NB4 (cell line): ENCODE measurements at regions not wholly inside any gene's neighbourhood (a gene's known extent, or its start where the extent isn't known, plus 50 kb on each side); places are given as distances from the start of the nearest gene placed in this dataset.

ENCODE experiments used
- CTCF ChIP-seq: IDR thresholded peaks from one replicate; pipeline ENCODE4 v1.5.1; 2012; ENCODE audit warnings: low read depth, low read length
- MAX ChIP-seq: IDR thresholded peaks from 2 replicates; pipeline ENCODE4 v1.6.1; 2011; ENCODE audit warnings: low read depth, low read length
- MYC ChIP-seq: IDR thresholded peaks from 2 replicates; pipeline ENCODE4 v1.6.1; 2011; ENCODE audit warnings: low read depth, low read length
- POLR2A ChIP-seq: IDR thresholded peaks from 2 replicates; pipeline ENCODE4 v1.6.1; 2011; ENCODE audit warnings: mild to moderate bottlenecking; ENCODE audit not compliant: insufficient read length; ENCODE audit errors: extremely low read depth

- TF ChIP-seq CTCF, result no peak
- TF ChIP-seq POLR2A, result no peak
- TF ChIP-seq MAX, result no peak
- no peak for TF ChIP-seq MYC
Observed at GRCh38 chr6:169083508-169083874, 170.2 kb downstream of the THBS2 start.
